Rectal smooth muscle tissue (tissue), 1 donor: ENCODE measurements at regions not wholly inside any gene's neighbourhood (a gene's known extent, or its start where the extent isn't known, plus 50 kb on each side); places are given as distances from the start of the nearest gene placed in this dataset.

ENCODE experiments used
- H3K27ac ChIP-seq: one replicate; pipeline ENCODE4 v1.7.0; 2013; ENCODE audit warnings: low read depth, low read length, inconsistent platforms
- H3K27me3 ChIP-seq: one replicate; pipeline ENCODE4 v1.7.0; 2013; ENCODE audit warnings: low read length; ENCODE audit not compliant: control insufficient read depth, insufficient read depth
- H3K36me3 ChIP-seq: one replicate; pipeline ENCODE4 v1.7.0; 2013; ENCODE audit warnings: low read length; ENCODE audit not compliant: control insufficient read depth, insufficient read depth
- H3K4me1 ChIP-seq: one replicate; pipeline ENCODE4 v1.7.0; 2013; ENCODE audit warnings: low read length; ENCODE audit not compliant: control insufficient read depth, insufficient read depth
- H3K4me3 ChIP-seq: one replicate; pipeline ENCODE4 v1.7.0; 2013; ENCODE audit warnings: low read length
- H3K9ac ChIP-seq: one replicate; pipeline ENCODE4 v1.7.0; 2013; ENCODE audit warnings: low read length

- Histone ChIP-seq H3K4me3 (no peak overlapping the region), H3K4me1 (no peaks in the 10 kb centered on the region), H3K27me3 (no peaks in the 10 kb centered on the region), H3K27ac (no peak overlapping the region), H3K36me3 (no peaks in the 10 kb centered on the region), H3K9ac (no peak overlapping the region)
Observed at GRCh38 chr13:110037925-110038573, 251.7 kb upstream of the IRS2 start.

DNA sequence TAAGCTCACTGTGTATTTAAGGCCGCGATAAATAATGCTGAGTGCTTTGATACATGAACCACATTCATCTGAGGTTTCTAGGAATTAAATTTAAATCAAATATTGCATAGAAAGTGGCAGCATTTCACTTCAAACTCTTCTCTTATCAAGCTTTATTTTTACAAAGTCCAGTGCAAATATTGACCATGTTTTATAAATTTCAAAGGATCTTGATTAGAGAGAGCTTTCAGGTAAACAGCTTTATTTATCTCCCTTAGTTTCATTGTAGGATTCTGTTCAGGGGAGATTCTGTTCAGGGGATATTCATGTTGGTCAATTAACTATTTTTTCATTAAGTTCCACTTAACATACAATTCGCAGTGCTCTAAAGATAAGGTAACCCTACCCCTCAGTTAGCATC is 249.7 kb upstream of the IRS2 start:
- Histone ChIP-seq H3K4me3 (no peak overlapping the region), H3K27ac (no peak overlapping the region), H3K9ac (no peak overlapping the region), H3K36me3 (no peaks in the 10 kb centered on the region), H3K4me1 (no peaks in the 10 kb centered on the region), H3K27me3 (no peaks in the 10 kb centered on the region)

DNA sequence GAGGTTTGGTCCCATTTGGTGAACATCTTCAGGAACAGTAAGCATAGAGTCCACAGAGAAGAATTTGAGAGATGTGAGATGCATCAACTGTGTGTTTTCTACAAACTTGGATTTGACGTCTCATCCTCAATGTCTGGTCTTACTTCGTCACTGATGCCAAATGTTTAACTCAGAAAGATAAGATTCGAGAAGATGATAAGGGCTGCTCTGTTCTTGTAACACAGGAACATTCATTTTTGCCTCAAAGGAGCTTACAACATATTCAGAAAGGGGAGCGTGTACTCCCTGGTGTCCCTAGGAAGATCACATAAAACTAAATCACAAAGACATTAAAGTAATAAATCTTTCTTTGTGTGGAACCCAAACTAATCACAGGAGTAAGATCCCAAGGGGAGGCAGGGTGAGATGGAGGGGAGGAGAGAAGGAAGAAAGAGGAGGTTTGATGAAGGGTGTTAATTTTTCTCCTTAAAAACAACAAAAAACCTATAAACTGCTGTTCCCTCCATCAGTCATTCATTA is 247.7 kb upstream of the IRS2 start:
- Histone ChIP-seq H3K36me3 (no peaks in the 10 kb centered on the region), H3K4me3 (no peak overlapping the region), H3K27me3 (no peaks in the 10 kb centered on the region), H3K4me1 (no peaks in the 10 kb centered on the region), H3K27ac (no peak overlapping the region), H3K9ac (no peak overlapping the region)

DNA sequence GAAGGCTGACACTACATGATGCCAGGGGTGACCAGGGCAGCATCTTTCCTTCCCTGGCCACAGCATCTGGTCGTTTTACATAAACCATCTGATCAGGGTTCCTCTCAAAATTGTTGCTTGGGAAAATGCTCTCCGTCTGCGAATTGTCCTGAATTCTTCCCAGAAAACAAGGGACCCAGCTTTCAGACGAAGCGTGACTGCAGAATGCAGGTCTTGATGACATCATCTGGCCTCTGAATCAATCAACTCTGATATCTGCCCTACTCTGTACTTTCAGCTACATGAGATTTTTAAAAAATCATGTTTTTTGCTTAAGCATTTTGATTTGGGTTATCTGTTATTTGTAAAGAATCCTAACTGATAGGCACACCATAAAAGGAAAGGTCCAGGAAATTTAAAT is 246.6 kb upstream of the IRS2 start:
- Histone ChIP-seq H3K9ac (no peak overlapping the region), H3K4me3 (no peak overlapping the region), H3K27ac (no peak overlapping the region), H3K4me1 (no peaks in the 10 kb centered on the region), H3K27me3 (no peaks in the 10 kb centered on the region), H3K36me3 (no peaks in the 10 kb centered on the region)

GRCh38 chr13:110030394-110030928 is 244.1 kb upstream of the IRS2 start:
- Histone ChIP-seq H3K27ac (no peak overlapping the region), H3K9ac (no peak overlapping the region), H3K4me1 (no peaks in the 10 kb centered on the region), H3K27me3 (no peaks in the 10 kb centered on the region), H3K4me3 (no peak overlapping the region), H3K36me3 (no peaks in the 10 kb centered on the region)

GRCh38 chr13:110028838-110029621 is 242.6 kb upstream of the IRS2 start:
- Histone ChIP-seq H3K4me3 (no peak overlapping the region), H3K4me1 (peaks cover 6% of the 10 kb centered on the region), H3K9ac (no peak overlapping the region), H3K27ac (no peak overlapping the region), H3K27me3 (no peaks in the 10 kb centered on the region), H3K36me3 (no peaks in the 10 kb centered on the region)

DNA sequence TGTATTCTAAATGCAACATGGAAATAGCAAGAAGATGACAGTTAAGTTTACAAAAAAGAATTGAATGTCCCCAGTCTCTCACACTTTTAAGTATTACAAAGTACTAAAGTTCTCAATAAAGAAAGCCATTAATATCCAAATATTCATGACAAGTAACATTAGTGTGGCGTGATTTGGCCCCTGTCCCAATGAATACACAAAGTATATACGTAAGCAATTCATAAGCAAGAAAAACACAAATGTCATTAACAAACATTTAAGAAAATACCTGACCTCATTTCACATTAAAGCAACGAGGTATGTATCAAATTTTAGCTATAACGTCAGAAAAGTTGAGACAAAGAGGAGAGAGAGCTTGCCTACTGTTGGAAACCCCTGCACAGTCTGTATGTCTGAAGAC is 241.9 kb upstream of the IRS2 start:
- Histone ChIP-seq H3K9ac (no peak overlapping the region), H3K36me3 (no peaks in the 10 kb centered on the region), H3K27me3 (no peaks in the 10 kb centered on the region), H3K4me3 (no peak overlapping the region), H3K4me1 (peaks cover 12% of the 10 kb centered on the region), H3K27ac (no peak overlapping the region)

DNA sequence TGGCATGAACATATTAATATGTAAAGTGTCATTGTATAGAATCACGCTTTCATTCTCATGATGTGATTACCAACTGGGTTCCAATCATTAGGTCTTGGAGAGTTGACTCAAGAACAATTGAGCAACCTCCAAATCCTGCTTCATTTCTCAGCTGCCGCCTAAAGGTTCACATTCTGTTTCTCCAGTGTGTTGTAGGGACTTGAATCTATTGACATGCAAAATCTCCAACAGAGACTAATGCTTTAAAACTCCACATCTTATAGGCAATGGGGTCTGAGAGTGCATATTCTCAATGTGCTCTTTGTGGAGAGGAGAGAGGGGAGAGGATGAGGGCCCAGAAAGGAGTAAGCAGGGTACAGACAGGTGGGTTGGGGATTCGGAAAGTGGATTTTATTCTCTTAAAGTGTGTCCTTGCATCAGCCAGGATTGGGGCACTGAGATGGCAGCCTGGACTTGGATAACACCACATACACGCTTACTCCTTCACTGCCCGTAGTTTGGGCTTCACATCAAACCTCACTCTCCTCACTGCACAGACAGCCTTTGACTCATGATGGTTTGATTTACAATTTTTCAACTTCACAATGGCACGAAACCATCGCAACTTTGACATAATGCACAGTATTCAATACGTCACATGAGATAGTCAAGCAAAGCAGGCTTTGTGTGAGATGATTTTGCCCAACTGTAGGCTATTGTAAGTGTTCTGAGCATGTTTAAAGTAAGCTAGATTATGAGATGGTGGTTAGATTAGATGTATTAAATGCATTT is 241.3 kb upstream of the IRS2 start:
- no peak overlapping the region for H3K4me3 ChIP-seq
- peaks cover 12% of the 10 kb centered on the region for H3K4me1 ChIP-seq
- no peak overlapping the region for H3K9ac ChIP-seq
- H3K36me3 ChIP-seq: no peaks in the 10 kb centered on the region
- no peaks in the 10 kb centered on the region for H3K27me3 ChIP-seq
- H3K27ac ChIP-seq: no peak overlapping the region

- Histone ChIP-seq H3K27me3 (no peaks in the 10 kb centered on the region), H3K4me3 (no peak overlapping the region), H3K27ac (peak overlapping the region; percentile 86), H3K36me3 (no peaks in the 10 kb centered on the region), H3K4me1 (peaks cover 12% of the 10 kb centered on the region), H3K9ac (no peak overlapping the region)
Observed at GRCh38 chr13:110024645-110024980, 238.2 kb upstream of the IRS2 start.

GRCh38 chr13:110023729-110024644 is 237.6 kb upstream of the IRS2 start:
- peak overlapping the region; percentile 1 for H3K4me3 ChIP-seq
- H3K9ac ChIP-seq: no peak overlapping the region
- H3K36me3 ChIP-seq: no peaks in the 10 kb centered on the region
- no peaks in the 10 kb centered on the region for H3K27me3 ChIP-seq
- peaks cover 12% of the 10 kb centered on the region for H3K4me1 ChIP-seq
- peak overlapping the region; percentile 86 for H3K27ac ChIP-seq

- H3K36me3 ChIP-seq: no peaks in the 10 kb centered on the region
- H3K27ac ChIP-seq: no peak overlapping the region
- H3K27me3 ChIP-seq: no peaks in the 10 kb centered on the region
- peaks cover 3% of the 10 kb centered on the region for H3K4me1 ChIP-seq
- H3K4me3 ChIP-seq: no peak overlapping the region
- H3K9ac ChIP-seq: no peak overlapping the region
Observed at GRCh38 chr13:110018009-110018408, 231.6 kb upstream of the IRS2 start.
